GM18873 (cell line): ENCODE measurements at regions not wholly inside any gene's neighbourhood (a gene's known extent, or its start where the extent isn't known, plus 50 kb on each side); places are given as distances from the start of the nearest gene placed in this dataset.

ENCODE experiments used
- ATAC-seq: cut with Tn5 transposase; IDR thresholded peaks from one replicate; pipeline ENCODE4 v1.9.1; 2021; ENCODE audit warnings: mild to moderate bottlenecking, moderate library complexity, moderate number of reproducible peaks; ENCODE audit not compliant: unreplicated experiment, low FRiP score

DNA sequence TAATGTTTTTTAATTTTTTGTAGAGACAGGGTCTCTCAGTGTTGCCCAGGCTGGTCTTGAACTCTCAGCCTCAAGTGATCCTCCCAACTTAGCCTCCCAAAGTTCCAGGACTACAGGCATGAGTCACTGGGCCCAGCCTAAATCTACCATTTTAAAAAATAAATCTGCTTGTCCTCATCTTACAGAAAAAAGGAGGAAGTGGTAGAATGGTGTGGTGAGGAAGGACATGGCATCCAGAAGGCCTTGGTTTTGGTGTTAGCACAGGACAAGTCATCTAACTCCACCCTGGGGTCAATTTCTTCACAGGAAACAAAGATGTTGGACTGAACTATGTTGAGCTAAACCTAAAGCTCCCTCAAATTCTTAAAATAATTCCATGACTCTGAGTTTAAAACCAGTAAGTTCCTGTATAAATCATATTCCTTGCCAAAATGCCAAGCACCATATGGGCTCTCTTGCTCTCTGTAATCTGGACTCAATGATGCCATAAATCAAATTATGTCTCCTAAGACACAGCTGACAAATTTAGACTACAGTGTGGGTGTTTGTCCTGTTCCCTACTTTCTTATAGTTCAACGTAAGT is 253.9 kb upstream of the NOCT start:
- ATAC-seq = no peak

DNA sequence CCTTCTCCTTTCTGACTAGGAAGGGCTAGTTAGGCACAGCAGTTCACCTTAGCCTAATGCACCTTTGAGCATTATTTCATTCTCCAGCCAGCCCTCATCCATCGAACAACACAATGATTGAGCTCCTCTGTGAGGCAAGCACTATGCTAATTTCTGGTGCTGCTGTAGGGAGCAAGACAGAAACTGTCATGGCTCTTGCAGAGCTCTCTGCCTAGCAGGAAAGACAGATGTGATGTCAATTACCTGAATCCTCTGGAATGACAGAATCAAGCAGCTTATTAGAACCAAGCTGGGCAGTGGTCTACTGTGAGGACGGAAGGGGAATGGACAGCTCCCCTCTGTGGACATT is 256.1 kb upstream of the NOCT start:
- ATAC-seq = no peak

DNA sequence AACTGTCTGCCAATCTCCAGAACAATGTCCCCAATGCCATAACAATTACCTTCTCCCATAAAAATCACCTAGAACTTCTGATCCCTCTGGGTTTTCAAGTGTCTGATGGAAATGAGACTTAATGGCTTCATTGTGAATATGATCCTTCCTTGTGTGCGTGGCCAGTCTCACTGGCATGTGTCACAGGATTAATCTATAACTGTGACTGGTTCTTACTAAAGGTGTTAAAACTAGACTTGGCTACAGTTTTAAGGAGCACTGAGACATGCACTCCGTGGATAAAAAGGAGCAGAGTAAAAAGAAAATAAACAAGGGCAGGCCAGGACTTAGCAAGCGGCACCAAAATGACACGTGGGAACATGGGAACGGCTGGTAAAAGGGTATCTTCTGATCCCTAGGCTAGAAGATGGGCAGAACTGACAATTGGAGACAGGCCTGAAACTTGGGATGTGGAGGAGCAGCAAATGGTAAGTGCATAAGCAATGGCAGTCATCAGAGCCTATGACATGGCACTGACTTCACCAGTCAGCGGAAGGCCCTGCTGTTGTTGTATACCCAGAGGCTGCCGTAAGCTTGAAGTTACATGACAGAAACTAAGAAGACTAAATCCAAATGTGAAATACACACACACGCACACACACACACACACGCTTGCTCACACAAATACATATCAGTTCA is 256.6 kb upstream of the NOCT start:
- ATAC-seq = no peak

DNA sequence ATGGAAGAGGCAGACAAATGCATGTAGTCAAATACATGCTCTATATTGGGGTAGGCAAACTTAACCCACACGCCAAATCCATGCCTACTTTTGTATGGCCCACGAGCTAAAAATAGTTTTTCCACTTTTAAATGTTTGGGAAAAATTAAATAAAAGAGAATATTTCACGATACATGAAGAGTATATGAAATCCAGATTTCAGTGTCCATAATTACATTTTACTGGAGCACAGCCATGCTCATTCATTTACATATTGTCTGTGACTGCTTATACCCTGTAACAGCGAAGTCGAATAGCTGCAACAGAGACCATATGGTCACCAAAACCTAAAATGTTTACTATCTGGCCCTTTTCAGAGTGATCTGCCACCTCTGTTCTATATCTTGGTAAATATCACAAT is 257.4 kb upstream of the NOCT start:
- no peak for ATAC-seq

DNA sequence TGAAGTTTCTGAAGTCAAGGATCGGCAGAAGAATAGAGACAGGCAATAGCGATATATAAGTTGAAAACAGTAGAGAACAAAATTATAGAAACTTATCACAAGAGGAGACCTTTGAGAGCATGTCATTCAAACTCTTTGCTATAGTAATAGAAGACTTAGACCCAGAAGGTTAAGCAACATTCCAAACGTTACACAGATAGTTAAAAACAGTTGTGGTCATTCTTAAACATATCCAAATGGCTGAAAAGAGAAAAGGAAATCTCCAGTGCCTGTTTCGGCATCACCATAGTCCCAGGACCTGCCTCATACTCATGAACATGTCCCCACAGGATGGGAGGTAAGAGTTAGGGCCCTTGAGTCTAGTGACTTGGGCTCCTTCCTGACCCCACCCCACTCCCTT is 258.1 kb upstream of the NOCT start:
- no peak for ATAC-seq

DNA sequence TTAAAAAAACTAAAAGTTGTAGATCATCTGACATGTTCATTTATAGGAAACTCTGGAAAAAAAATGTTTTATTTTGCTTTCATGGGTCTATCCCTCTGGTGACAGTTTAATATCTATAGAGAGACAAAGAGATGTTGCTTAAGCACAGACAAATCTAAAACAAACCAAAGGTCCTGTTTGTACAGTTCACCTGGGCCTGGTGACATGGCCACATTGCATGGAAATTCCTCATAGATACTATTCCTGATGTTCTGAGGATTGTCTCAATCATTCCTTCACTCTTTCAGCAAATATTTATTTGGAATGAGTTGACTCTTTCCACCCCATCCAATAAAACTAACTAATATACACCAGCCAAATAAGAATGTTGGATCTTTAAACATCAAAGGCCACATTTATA is 259.1 kb upstream of the NOCT start:
- no peak for ATAC-seq

DNA sequence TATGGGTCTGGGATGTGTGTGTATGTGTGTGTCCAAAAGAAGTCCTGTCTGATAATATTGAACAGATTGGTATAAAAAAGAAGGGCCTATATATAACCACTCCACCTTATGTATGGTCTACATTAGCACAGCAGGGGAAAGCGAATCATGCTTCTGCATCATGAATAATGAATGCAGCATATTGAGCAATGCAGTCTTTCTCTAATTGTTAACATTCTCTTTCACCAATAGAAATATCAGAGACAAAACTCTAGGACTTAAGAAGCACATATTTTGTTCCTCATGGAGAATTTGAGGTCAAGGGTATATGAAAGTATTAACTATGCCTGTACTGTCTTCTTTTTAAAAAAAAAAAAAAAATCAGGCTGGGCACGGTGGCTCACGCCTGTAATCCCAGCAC is 264.3 kb upstream of the NOCT start:
- ATAC-seq = no peak

DNA sequence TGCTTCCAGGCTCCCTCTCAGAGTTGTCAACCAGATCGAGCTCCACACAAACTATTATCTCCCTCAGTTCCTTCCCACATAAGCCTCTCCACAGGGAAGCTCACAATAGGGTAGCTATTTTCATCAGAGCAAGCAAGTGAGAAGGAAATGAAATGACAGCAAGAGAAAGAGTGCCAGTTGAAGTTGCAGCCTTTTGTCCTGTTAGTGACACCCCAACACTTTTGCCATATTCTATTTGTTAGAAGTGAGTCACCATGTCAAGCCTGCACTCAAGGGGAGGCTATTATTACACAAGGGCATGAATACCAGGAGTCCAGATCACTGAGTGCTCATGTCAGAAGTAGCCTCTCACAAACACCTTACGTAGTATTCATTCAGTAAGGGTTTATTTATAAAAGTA is 266.3 kb upstream of the NOCT start:
- no peak for ATAC-seq

DNA sequence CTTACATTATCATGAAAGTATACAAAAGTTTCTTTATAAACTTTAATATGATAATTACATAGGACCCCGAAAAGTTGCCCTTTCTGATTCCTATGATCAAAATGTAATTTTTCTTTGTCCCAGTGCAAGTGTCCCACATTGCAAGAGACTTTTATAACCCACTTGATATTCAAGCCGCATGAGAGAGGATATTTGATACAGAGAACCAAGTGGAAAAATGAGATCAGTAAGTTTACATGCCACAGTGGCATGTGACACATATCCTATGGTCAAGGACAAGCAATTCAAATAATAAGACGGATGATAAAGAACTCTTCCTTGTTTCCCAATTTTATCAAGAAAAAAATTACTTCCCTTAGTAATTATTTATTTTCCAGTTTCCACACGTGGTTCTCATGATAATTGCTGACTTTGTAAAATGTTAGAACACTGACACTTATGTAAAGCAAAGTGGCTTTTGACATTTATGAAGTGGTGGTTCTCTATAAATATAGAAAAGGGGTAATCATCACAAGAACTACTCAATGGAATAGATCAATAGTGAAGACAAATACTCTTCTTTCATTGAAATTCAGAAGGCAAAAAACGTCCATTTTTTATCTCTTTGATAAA is 273.7 kb upstream of the NOCT start:
- ATAC-seq = no peak

DNA sequence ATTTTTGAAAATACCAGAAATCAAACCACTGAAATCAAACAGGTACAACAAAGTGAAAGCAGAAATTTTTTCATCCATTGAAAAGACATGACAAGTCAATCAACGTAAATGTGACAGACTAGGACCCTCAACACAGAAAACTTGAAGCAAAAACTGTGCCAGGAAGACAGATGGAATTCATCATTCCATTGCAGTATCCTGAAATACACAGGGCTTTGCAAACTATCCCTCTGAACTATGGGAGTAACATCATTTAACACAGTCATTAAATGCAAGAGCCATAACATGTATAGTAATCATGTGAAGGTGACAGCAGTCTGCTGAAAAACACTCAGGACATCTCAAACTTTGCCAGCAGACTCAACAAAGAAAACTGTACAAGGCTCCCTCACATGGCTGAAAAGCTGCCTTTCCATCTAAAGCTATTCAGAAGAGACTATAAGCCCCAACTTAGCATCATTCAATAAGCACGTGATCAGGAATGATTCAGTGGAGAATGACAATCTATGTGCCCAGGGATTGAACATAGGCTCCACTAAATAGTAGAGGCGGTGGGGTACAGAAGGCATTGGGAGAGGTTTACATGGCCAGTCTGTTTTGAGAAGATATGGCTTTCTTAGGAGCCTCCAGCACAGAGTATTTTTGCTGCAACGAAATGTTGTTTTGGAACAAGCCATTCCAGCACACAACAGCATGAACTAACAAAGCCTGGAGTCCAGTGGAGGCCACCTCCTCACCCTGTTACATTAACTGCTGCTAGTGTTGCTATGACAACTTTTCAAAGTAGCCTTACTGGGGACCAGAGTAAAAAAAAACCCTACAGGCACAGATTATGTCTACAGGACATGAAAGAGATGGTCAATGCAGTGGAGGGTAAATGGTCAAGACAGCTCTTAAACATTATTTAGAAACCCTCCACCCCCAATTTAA is 274.5 kb upstream of the NOCT start:
- ATAC-seq = no peak

DNA sequence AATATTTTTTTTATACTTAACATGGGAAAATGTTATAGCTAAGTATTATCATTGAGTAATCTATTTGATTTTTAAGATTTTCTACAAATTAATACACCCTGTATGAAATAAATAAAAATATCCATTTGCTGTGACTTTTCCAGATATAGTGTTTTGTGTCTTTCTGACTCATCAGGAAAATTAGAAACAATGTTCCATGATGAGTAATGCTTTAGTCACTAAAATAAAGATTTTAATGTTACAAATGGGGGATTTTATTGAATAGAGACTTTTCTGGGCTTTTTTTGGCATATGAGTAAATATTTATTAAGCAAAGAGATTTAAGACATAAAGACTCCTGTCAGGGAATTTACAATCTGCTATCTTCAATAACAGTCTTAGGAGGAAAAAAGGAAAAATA is 279.2 kb upstream of the NOCT start:
- no peak for ATAC-seq

DNA sequence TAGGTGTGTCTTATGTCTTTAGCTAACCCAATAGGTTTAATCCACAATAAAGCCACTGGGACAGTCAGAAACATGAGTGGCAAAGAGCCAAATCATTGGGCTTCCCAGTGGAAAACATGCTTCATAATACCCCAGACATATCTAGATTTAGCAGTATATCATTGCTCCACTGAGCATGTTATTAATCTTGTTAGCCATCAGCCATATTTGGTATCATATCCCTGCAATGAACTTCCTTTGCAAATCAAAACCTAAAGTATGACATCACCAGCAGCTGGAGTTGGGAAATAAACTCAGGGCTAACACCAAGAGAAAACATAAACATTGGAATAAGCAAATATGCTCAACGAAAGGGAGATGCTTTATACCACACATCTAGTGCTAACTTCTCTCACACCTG is 280.8 kb upstream of the NOCT start:
- no peak for ATAC-seq

DNA sequence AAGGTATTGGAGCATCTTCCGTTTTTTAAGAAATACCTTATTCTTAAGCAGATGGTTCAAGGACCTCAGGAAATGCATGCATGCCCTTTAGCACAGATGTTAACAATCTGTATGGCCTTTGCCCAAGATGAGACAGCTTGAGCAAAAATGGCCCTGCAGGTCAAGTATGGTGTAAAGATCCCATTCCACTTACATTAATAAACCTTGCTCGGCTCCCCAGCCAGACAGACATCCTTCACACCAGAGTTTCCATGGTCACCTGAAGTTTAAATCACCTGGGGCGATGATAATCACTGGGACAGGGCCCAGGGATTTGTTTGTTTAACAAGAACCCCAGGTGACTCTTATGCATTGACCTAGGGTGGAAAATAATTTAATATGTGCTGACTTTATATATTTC is 287.0 kb upstream of the NOCT start:
- no peak for ATAC-seq

DNA sequence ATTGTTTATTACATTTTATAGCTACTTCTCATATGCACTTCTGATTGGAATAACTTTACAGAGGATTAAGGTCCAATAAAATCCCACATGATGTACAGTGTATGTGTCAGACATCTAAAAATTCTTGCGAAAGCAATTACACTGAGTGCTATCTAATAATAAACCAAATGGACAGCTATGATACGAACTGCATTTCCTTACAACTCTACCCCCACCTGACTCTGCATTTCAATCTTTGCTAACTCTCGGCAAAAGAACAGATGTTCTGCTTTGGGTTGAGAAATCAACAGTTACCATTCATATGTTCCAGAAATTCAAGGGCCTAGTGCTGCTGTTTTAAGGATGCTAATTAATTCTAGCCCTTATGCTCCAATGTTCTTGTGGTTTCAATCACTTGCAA is 287.9 kb upstream of the NOCT start:
- no peak for ATAC-seq

DNA sequence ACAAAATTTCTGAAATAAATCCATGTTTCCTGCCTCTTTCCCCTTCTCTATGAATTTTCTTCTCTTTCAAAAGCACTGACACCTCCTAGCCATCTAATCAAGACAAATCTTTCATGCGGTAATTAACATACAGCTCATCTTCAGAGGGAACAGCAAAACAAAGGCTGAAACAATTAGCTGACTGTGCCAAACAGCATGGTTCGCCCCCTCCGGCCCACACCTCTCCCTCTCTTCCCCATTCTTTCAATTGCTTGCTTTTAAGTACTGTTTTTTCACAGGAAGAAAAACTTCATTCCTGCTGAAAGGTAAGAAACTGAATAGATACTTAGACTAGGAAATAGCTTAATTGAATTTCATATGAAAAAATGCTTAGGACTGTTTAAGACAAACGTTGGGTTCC is 291.1 kb upstream of the NOCT start:
- ATAC-seq = no peak

DNA sequence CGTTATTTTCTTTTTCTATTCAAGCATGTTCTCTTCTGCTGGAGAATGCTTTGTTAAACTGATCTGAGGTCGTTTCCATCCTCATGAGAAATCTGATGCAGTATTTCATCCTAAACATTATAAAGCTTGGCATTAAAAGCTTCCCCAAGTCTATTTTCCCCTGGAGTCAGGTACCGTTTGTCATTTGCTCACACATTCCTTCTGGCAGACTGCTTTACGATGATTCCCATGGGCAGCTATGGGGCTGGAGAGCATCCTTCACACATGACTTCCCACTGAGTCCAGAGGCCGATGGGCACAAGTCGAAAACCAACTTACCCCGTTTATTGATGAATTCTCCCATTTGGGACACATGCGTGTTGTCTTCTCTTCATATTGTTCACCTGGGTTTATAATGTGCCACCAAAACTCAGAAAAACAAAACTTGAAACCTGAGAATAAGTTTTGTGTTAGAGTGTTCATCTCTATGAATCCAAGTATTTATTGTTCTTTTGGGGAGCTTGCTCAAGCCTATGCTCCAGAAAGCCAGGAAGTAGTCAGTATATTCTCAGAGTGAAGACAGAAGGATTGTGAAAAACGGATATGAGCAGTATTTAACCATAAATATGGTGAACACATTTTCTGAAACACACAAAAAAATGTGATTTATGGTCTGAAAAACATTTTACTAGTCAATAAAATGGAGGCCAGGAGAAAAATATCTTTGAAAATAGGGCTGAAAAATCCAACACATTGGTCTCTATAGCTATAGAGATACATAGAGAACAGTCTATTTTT is 298.8 kb upstream of the NOCT start:
- no peak for ATAC-seq

DNA sequence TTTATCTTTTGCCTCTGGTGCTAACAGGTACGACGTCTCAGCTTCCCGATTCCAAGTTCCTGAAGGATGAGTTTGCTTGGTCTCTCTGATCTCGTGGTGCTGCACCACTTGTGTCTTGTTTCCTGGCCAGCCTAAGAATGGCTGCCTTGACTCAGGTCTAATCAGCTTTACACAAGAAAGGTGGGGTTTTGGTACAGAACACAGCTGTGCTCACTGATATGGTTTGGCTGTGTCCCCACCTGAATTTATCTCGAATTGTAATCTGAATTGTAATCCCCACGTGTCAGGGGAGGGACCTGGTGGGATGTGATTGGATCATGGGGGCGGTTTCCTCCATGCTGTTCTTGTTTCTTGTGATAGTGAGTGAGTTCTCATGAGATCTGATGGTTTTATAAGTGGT is 305.3 kb upstream of the NOCT start:
- no peak for ATAC-seq

DNA sequence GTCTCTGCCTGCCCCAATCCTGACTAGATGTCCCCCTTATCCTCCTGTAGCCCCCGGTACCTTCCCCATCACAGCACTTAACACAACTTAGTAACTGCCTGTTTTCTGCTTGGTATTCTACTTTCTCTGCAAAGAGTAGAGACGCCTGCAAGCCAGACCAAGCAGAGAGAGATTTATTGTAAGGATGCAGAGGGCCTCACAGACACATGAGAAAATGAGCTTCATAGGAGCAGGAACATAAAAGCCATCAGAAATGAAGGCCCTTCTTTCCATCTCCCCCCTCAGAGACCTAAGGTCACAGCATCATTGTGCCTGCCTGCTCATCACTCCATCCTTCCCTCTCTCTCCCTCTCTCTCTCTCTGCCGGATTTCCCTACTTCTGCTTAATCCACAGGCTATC is 305.7 kb upstream of the NOCT start:
- no peak for ATAC-seq

DNA sequence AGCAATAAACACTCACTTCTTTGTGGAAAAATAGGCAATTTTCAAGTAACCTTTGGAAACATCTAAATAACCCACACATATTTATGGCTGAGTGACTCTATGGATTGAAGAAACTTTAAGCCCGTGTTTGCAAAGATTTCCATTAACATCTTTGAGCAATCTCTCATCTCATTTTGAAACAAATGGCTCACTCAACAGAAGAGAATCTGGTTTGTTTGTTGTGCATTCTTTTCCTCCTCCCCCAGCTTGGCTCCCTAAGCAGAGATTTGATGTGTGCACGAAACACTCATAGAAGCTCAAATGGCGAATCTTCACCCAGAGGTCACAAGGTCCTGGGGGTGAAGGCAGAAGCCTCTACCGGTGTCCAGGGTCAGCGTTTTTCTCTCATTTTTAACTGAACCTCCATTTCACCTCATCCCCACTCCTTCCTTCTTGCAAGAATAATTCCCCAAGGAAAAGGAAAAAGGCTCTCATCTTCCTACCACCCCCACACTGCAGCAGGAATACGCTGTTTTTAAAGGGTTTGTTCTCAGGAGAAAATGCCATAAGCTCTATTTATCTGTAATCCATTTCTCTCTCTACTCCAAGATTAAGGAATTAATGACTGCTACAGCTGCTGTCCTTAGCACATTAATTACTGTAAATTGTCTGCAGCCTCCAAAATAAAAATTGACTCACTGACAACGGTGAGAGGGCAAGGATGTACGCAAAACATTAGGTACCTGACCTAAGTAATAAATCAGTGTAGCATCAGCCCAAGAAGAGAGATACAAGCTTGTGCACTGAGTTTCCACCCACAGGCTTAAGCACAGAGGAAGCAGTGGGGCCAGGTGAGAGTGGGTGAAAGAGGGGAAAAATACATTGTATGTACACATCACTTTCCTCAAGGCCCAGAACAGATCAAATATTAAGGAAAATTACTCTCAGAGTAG is 307.6 kb upstream of the NOCT start:
- no peak for ATAC-seq

DNA sequence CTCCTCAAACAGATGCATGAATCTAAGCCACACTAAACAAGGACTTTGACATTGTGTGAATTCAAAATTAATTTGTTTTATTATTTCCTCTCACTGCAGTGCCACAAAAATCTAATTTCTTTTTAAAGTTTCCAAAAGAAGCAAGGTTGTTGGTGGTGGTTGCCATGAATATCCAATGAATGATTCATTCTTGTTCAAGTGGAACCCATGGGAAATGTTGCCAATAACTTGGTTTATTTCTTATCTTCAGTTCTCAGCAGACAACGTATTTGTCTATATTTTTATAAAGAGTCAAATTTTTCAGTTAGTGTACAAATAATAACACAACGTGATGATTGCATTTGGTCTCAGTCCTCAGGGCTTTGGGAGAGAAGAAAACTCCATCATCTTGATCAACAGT is 309.4 kb upstream of the NOCT start:
- no peak for ATAC-seq
